Ishikawa (cell line): ENCODE measurements at regions not wholly inside any gene's neighbourhood (a gene's known extent, or its start where the extent isn't known, plus 50 kb on each side); places are given as distances from the start of the nearest gene placed in this dataset.

Experiments
- CEBPB ChIP-seq: IDR thresholded peaks from 2 replicates; pipeline ENCODE4 v1.6.1; 2012
- CREB1 ChIP-seq: IDR thresholded peaks from 2 replicates; pipeline ENCODE4 v1.6.1; 2012; ENCODE audit warnings: low read depth
- EGR1 ChIP-seq: IDR thresholded peaks from 2 replicates; pipeline ENCODE4 v1.6.1; 2012
- EP300 ChIP-seq: IDR thresholded peaks from 2 replicates; pipeline ENCODE4 v1.6.1; 2012; ENCODE audit warnings: borderline replicate concordance
- FOXM1 ChIP-seq: IDR thresholded peaks from 2 replicates; pipeline ENCODE4 v1.6.1; 2012; ENCODE audit warnings: low read depth, borderline replicate concordance
- MAX ChIP-seq: IDR thresholded peaks from 2 replicates; pipeline ENCODE4 v1.6.1; 2012
- NFIC ChIP-seq: IDR thresholded peaks from 2 replicates; pipeline ENCODE4 v1.6.1; 2012
- RAD21 ChIP-seq: IDR thresholded peaks from 2 replicates; pipeline ENCODE4 v1.6.1; 2012; ENCODE audit warnings: low read depth
- REST ChIP-seq: IDR thresholded peaks from 2 replicates; pipeline ENCODE4 v1.6.1; 2012; ENCODE audit warnings: low read depth, mild to moderate bottlenecking
- TAF1 ChIP-seq: IDR thresholded peaks from 2 replicates; pipeline ENCODE4 v1.6.1; 2012; ENCODE audit warnings: low read depth, mild to moderate bottlenecking
- TCF12 ChIP-seq: IDR thresholded peaks from 2 replicates; pipeline ENCODE4 v1.6.1; 2012; ENCODE audit warnings: low read depth
- TEAD4 ChIP-seq: IDR thresholded peaks from 2 replicates; pipeline ENCODE4 v1.6.1; 2012
- USF1 ChIP-seq: IDR thresholded peaks from 2 replicates; pipeline ENCODE4 v1.6.1; 2012
- YY1 ChIP-seq: IDR thresholded peaks from 2 replicates; pipeline ENCODE4 v1.6.1; 2012; ENCODE audit warnings: low read depth
- ZBTB7A ChIP-seq: IDR thresholded peaks from 2 replicates; pipeline ENCODE4 v1.6.1; 2012; ENCODE audit warnings: low read depth

GRCh38 chr12:83629931-83630330 is 943.2 kb downstream of the TMTC2 start:
- no peak for TF ChIP-seq TCF12
- no peak for TF ChIP-seq YY1
- TF ChIP-seq TEAD4, result no peak
- no peak for TF ChIP-seq CREB1
- no peak for TF ChIP-seq CEBPB
- no peak for TF ChIP-seq EP300
- no peak for TF ChIP-seq FOXM1
- TF ChIP-seq MAX, result no peak
- TF ChIP-seq EGR1, result no peak

- TF ChIP-seq TAF1 (no peak), YY1 (no peak), NFIC (no peak), USF1 (no peak), EP300 (no peak), RAD21 (no peak), REST (no peak), CREB1 (no peak), ZBTB7A (no peak)
These were observed 935.5 kb downstream of the TMTC2 start for GRCh38 chr12:83622205-83622604.

- TF ChIP-seq MAX, result no peak
- TF ChIP-seq YY1, result no peak
- TF ChIP-seq USF1, result no peak
These were observed 933.3 kb downstream of the TMTC2 start for GRCh38 chr12:83619973-83620372.

- TF ChIP-seq MAX, result no peak
- TF ChIP-seq EGR1, result no peak
- TF ChIP-seq NFIC, result no peak
- no peak for TF ChIP-seq TCF12
- TF ChIP-seq CREB1, result no peak
- TF ChIP-seq ZBTB7A, result no peak
- no peak for TF ChIP-seq RAD21
- no peak for TF ChIP-seq TAF1
These were observed 928.4 kb downstream of the TMTC2 start for GRCh38 chr12:83615152-83615551.

GRCh38 chr12:83613586-83614110 is 926.9 kb downstream of the TMTC2 start:
- no peak for TF ChIP-seq NFIC

- TF ChIP-seq MAX, result no peak
- TF ChIP-seq ZBTB7A, result no peak
- TF ChIP-seq EP300, result no peak
- TF ChIP-seq TAF1, result no peak
- no peak for TF ChIP-seq CEBPB
- no peak for TF ChIP-seq YY1
- no peak for TF ChIP-seq TCF12
- TF ChIP-seq REST, result no peak
- TF ChIP-seq RAD21, result no peak
- no peak for TF ChIP-seq FOXM1
- no peak for TF ChIP-seq CREB1
- TF ChIP-seq NFIC, result no peak
- no peak for TF ChIP-seq EGR1
- TF ChIP-seq USF1, result no peak
- TF ChIP-seq TEAD4, result no peak
These were observed 916.4 kb downstream of the TMTC2 start for GRCh38 chr12:83603106-83603505.

- no peak for TF ChIP-seq TEAD4
These were observed 888.6 kb downstream of the TMTC2 start for GRCh38 chr12:83575326-83575725.
